HG02981 (cell line): ENCODE measurements at regions not wholly inside any gene's neighbourhood (a gene's known extent, or its start where the extent isn't known, plus 50 kb on each side); places are given as distances from the start of the nearest gene placed in this dataset.

Experiments used
- ATAC-seq: cut with Tn5 transposase; IDR thresholded peaks from one replicate; pipeline ENCODE4 v1.9.1; 2021; ENCODE audit warnings: mild to moderate bottlenecking, moderate library complexity; ENCODE audit not compliant: unreplicated experiment

DNA sequence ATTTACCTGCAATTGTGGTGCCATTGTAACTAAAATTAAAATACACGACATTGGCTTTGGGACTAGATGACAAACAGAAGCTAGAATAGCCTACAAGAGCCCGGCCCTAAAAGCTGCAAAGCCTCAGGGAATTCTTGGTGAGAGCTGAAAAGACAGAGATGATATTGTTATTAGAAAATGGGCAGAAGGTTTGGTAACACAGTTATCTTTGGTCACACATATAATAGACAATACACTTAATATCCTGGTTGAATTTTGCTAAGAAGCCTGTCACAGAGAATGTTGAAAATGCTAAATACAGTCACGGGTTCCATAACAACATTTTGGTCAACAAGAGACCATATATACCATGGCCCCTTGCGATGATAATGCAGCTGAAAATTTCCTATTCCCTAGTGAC lies 157.3 kb upstream of the CDH19 start:
- ATAC-seq = no peak

- no peak for ATAC-seq
These were observed 156.7 kb upstream of the CDH19 start for GRCh38 chr18:66760559-66760958.

DNA sequence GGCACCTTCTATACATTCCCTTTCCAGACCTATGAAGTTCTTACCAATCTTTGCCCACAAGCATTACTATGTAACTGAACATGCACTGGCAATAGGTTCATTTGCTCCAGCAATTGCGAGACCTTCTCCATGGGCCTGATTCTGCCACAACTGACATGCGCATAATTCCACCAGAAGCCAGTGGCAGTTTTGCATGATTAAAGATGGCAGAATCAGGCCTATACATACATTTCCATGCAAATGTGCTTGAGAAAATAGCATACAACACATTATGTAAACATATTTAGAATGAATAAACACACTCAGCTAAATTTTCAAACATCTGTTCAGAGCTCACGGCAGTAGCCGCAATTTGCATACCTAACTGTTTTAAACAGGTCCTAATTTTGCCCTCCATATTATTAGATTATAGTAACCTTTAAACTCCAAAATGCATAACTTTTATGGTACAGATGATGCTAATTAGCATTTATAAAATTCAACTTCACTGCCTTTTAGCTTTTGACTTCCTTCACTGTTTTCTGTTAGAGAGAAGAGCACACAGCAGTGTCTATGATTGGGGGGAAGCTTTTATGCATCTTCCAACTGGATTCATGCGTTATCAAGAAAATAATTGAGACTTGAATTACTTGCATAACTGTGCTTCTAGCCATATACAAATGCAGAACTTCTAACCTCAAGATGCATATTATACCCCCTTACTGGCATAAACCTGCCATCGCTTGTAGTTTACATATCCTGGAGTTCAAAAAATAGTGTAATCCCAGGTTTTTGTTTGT lies 155.3 kb upstream of the CDH19 start:
- no peak for ATAC-seq

GRCh38 chr18:66757946-66758345 lies 154.1 kb upstream of the CDH19 start:
- ATAC-seq = no peak

GRCh38 chr18:66754335-66754734 lies 150.4 kb upstream of the CDH19 start:
- ATAC-seq = no peak

GRCh38 chr18:66752733-66753132 lies 148.8 kb upstream of the CDH19 start:
- no peak for ATAC-seq

DNA sequence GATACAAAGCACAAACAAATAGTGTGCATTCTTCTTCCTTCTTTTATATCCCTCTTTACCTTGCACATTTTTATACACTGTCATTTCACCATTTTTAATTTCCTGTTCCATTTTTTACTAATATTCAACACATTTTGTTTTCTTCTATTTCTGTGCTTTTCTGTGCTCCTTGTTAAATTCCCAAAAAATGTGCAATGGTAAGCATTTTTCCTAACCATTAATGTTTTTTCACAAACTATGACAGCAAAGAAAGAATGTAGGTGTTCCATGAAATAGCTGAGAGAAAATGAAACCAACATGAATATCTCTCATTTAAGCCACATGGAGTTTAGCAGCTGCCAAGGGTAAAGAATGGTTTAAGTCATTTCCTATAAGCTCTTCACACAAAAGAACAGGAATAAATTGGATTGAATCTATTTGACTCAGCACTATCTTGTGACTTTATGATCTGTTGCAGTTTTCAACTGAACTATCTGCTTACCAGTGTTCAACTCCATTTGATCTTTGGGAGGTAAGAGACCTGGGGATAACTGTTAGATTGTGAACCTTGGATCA lies 145.7 kb upstream of the CDH19 start:
- no peak for ATAC-seq

DNA sequence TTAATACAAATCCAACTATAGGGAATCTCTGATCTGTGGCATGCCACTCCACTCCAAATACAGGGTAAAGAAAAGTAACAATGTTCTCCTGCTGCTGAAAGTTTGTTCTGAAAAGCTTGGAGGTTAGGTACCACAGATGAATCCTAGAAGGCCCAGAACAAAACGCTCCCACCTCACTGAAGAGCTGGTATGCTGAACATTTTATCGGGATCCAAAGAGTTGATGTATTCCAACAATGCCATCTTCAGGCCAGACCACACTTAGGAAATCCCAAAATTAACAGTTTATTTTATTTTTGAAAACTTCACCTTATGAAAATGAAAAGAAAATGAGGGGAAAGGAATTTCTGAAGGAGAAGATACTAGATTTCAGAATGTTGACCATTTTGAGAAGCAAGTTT lies 145.1 kb upstream of the CDH19 start:
- no peak for ATAC-seq

DNA sequence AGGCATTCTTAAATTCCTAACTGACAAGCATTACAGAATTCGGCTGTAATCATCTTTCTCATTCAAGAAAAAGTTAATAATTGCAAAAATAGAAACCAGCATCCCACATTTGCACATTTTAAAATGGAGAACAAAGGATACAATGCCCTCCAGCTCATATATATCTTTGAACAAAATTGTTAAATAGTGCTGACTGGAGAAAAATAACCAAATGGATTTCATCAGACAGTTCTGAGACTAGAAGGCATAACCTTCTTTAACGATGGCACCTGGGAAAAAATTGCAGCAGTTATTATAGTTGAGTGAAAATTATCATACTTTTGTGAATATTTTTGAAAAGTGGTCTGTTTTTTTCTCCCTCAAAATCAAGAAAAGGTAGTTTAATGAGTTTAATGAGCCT lies 138.9 kb upstream of the CDH19 start:
- ATAC-seq = no peak

- ATAC-seq = no peak
These were observed 132.0 kb upstream of the CDH19 start for GRCh38 chr18:66735933-66736332.

DNA sequence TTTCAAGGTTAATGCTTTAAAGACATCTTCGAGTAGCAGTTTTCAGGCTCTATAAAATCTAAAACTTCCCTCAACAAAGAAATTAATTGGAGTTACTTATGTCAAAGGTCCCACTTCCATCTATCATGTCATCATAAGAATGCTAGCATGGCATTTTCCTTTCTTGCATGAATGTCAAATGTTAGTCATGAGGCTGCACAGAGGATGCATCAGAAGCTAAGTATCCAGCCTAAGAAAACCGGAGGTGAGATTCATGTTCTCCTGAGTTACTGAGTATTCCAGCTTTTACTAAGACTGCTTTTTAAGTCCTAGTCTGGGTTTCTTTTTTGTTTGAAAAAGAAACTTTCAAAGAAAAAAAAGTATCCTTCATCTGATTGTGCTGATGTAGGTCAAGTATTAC lies 130.6 kb upstream of the CDH19 start:
- no peak for ATAC-seq

- no peak for ATAC-seq
These were observed 128.0 kb upstream of the CDH19 start for GRCh38 chr18:66731890-66732289.

GRCh38 chr18:66729442-66730239 lies 125.8 kb upstream of the CDH19 start:
- ATAC-seq = no peak

DNA sequence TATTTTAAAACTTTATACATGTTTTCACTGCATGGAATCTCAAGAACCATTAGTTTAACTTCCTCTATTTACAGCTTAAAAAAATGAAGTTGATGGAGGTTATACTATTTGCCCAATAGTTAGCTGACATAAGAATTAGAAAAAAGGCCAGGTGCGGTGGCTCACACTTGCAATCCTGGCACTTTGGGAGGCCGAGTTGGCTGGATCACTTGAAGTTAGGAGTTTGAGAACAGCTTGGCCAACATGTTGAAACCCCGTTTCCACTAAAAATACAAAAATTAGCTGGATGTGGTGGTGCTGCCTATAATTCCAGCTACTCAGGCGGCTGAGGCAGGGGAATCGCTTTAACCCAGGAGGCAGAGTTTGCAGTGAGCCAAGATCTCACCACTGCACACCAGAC lies 125.1 kb upstream of the CDH19 start:
- no peak for ATAC-seq

DNA sequence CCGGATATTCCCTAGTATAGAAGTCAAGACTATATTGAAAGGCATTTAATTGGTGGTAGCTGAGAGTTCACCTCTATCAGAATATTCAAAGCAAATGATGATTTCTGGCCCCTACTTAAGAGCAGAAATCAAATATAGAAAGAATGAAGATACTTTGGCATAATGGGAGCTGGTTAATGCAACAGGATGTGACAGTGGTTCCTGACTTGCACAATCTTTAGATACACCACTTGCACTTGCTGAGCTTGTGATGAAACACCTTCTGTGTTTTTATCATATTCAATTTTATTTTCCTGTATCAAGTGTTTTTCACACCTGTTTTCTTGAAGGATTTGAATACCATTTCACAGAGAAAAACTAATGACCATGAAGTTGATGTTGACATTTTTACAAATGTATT lies 124.1 kb upstream of the CDH19 start:
- no peak for ATAC-seq

DNA sequence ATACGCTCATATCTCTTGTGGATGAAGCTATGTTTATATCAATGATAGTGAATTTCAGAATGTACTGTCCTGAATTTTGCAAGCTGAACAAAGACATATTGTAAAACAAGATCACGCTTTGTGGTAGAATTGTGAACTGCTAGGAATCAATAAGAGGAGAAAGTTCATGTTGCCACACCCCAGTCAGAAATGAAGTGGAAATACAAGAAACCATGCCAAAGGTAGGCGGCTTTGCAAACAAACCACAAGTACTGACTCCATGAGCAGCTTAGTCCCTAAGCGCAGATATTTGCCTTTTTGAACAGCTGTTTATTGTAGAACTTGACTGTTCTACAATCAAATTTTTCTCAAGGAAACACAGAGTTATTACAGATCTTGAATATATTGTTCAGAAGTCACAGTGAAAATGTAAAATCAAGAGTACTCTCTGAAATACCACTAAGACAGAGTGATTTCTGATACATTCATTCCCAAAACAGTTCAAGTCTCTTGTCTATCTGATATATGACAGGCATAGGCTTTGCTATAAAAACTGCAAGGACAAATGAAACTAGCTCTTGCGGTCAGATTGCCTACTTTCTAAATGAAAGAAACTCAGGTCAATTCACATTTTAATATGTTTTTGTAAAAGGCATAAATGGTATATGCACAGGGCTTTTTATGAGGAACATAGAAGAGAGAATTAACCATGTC lies 120.9 kb upstream of the CDH19 start:
- ATAC-seq = no peak

GRCh38 chr18:66722671-66723070 lies 118.8 kb upstream of the CDH19 start:
- ATAC-seq = no peak

DNA sequence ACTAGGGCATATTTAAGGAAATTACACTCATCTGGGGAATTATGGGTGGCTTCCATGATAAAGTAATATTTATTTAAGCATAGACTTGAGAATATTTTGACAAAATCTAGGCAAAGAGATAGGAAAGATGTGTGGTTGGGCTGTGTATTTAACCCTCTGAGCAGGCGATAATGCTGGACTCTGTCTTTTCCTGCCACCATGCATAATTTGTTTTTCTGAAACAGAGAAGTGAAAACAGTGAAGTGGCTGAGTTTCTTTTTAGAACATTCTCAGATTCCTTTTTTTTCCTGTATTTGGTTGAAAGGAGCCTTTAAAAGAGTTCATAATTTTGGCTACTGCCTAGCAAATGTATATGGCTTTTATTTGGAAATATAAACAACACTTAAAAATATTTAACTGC lies 104.8 kb upstream of the CDH19 start:
- no peak for ATAC-seq

- ATAC-seq = no peak
These were observed 103.6 kb upstream of the CDH19 start for GRCh38 chr18:66707473-66707872.

GRCh38 chr18:66695281-66695680 lies 91.4 kb upstream of the CDH19 start:
- ATAC-seq = no peak

DNA sequence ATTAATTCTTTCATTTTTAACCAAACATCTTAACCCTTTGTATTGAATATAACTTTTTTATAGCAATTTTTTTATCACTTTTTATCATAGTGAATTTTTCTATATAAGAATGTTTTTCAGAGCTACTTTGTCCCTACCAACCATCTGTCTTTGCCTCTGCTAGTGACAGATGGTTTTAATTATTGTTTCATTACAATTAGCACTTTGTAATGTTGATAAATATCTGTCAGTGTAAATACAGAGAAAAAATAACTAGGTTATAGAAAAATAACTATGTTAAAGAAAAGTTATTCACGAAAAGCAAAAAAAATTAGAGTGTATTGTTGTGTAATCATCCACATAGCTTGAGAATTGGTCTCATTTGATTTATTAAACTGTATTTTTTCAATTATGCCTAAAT lies 91.0 kb upstream of the CDH19 start:
- no peak for ATAC-seq

DNA sequence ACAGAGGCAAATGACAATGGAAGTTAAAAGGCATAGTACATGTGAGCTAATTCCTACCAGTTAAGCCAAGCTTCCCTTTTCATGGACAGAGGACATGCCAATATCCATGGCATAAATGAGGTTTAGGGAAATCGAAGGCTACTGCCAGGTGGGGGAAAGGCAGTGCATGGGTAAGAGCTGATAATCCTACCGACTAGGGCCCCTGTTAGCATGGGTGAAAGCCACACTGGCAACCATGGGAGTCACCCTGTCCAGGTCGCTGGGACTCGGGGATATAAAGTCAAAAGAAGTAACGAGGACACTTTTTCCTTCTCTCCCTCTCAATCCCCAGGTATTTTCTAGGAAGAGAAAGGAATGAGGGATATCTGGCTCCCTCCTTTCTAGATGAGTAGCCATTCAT lies 83.7 kb upstream of the CDH19 start:
- no peak for ATAC-seq
